NCI-H69 (cell line): ENCODE measurements at regions not wholly inside any gene's neighbourhood (a gene's known extent, or its start where the extent isn't known, plus 50 kb on each side); places are given as distances from the start of the nearest gene placed in this dataset.
"Not testable (repeated sequence)": the region's sequence is repeated elsewhere in the genome, so short reads cannot be mapped to it uniquely, and the experiment has no call there.

Experiments used
- DNase-seq: peaks from one replicate; lab custom pipeline; 2025; lab: John Stamatoyannopoulos, UW

DNA sequence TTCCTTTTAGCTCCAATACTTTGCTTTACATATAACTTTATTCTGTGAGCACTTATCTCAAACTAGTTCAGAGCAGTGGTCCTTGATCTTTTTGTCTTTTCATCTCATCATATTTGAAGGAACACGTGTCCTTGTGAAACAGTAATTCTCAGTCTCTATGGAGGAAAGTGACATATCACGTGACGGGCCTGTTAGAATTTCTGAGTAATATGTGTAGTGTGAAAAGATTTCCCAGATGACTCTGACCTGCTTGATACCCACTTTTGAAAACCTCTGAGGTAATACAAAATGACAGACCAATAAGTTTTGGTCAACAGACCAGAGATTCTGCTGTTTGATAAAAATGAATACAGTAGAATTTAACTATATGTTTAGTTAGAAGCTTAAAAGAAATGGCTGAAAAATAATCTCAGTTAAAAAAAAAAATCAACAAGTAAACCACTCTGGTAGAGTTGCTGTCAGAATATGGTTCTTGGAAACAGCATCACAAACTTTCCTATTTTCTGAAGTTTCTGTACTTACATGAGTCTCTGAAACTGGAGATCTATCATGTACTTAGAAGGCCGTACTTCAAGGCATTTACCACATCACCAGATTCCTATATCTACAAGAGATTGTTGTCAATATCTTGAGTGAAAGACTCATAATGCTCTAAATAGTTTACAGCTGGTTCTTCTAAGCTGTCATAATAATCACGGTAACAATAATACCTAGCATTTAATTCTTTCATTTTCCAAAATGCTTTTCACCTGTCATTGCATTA is 590.2 kb upstream of the TBL1XR1 start:
- DNase-seq = no peak

DNA sequence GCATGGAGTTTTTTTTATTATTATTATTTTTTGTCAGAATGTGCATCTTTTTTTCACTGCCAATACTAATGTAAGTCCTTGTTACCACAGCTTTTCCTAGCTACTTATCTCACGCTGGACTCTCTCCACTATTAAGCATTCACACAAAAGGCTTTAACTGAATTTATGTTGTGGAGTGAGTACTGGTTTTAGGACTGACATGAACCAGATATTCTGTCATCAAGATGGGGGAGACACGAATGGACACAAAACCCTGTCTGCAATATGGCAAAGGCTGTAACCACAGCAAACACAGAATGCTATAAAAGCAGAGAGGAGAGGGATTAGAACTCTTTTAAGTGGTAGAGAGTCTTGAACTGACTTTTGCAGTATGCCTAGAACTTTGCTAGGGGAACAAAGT is 592.2 kb upstream of the TBL1XR1 start:
- no peak for DNase-seq

DNA sequence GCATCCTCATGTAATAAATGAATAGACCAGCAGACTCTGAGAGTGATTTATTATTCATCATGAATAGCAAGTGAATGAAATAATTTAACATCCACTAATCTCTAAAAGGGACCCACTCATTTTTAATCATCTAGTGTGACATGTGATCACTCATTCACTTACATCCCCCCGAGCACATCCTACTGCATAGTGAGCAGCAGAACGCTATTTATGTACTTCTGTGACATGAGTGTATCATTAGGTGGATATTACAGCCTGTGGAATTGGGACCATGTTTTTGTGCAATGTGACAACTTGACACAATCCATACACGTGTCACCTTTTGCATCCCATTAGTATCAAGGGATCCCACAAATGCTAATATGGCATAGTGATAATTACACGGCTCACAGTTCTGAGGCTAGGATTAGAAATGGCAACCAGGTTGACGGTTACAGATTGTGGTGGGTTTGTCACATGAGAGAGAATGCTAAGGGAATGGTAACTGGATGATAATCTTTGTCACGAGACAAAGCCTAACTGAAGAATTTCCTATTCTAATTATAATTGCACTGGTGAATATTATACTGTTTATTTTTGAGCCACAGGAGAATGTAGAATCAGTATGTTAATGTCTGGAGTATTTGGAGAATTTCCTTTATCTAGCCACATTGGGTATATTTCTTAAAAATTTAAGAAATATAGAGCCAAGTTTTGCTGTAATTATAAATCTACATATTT is 595.2 kb upstream of the TBL1XR1 start:
- no peak for DNase-seq

DNA sequence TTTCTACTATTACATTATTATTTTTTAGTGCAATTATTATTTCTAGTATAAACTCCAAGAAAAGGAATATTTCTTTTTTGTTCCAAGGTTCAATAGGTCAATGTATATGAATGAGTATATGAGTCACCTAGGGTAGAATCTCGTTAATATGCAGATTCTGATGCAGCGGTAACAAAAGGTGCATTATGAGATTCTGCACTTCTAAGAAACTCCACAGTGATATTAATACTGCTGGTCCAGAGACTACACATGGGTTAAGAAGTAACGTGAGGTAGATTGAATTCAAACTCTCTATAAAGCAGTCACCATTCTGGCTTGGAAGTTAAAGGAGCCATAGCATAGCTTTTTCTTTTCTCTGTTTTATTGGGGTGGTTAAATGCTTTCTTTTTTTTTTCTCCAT is 596.2 kb upstream of the TBL1XR1 start:
- no peak for DNase-seq

DNA sequence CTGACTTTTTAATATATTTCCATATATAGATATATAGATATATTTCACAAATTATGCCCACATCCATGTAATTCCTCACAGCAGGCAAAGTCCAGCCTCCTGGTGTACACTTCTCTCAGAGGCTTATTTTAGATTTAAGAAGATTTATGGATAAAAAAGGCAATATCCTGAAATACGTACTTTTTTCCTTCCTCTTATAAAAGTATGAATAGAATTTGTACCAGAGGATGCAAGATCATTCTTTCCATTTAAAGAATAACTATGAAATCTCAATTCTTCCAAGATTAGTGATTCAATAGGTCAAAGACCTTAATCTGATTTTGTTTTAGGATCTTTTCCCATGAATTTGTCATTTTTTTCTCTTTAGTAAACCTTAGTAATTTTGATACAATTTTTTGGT is 597.9 kb upstream of the TBL1XR1 start:
- no peak for DNase-seq

DNA sequence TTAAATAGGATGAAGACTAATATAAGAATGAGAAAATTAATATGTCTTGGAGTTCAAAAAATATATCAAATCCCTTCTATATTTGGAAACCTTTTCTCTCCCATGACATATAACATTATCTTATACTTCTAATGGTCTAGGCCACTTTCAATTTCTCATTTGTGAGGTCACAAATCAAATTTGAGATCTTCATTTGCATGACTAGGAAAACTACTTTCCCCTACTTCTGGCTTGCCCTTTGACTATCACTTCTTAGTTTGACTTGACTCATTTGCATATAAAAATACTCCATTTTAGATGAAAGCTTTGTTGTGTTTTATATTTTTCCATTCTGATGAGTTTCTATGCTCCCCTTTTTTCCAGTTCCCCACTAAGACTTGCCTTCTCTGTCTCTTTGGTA is 598.6 kb upstream of the TBL1XR1 start:
- no peak for DNase-seq

DNA sequence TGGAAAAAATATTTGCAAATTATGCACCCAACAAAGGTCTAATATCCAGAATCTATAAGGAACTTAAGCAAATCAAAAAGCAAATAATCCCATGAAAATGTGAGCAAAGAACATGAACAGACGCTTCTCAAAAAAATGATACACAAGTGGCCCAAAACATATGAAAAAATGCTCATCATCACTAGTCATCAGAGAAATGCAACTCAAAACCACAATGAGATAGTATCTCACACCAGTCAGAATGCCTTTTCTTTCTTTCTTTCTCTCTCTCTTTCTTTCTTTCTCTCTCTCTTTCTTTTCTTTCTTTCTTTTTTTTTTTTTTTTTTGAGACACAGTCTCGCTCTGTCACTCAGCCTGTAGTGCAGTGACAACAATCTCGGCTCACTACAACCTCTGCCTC is 602.9 kb upstream of the TBL1XR1 start:
- DNase-seq = not testable (repeated sequence)

DNA sequence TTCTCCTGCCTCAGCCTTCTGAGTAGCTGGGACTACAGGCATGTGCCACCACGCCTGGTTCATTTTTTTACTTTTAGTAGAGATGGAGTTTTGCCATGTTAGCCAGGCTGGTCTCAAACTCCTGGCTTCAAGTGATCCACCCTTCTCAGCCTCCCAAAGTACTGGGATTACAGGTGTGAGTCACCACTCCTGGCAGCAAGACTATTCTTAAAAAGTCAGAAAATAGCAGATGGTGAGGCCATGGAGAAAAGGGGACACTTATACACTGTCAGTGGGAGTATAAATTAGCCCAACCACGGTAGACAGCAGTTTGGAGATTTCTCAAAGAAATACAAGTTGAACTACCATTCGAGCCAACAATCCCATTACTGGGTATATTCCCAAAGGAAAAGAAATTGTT is 603.3 kb upstream of the TBL1XR1 start:
- DNase-seq = no peak

DNA sequence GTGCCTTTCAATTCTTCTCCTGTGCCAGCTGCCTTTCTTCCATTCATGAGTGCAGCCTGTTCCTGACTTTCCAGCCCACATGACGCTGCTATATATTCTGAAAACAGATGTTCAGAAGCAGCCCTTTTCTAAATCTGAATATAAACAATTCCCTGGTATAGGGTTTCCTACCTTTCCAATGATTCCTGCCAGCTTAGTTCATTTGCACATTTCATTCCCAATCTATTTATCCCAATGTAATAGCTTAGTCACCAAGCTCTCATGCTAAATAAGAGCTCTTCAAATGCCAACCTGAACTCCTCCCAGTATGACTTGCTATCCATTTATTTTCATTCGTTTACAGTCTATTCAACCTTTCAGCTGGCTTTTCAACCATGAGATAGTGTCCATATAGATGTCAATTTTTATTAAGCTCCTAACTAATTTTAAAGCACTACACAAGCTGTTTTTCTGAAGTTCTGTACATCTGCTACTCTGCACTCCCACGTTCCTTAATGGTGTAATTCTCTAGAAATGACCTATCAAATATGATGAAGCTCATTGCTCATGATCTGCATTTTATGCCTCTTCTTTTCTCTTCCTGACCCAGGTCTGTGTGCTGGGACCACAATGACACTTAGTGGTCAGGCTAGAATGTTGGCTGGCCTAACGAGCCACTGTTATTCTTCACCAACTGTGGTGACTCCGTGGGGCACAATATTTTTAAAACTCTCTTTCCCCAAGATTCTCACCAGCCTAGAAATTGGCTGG is 605.0 kb upstream of the TBL1XR1 start:
- peak; percentile 36 for DNase-seq

DNA sequence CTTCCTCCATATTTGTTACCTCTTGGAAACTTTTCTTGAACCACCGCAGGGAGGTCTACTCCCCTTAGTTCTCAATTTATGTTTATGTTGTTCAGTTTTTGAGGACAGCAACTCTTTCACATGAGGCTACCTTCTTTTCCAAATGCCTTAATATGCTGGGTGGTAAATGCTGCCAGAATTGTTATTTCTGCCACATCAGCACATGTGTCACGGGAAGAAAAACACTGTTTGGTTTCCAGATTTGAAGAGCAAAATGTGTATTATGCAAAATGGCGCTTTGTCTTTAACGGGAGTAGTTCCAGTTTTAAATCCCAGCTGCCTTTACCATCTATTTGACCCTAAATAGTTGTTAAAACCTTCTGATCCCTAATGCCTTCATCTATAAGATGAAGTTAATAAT is 606.2 kb upstream of the TBL1XR1 start:
- DNase-seq = no peak

DNA sequence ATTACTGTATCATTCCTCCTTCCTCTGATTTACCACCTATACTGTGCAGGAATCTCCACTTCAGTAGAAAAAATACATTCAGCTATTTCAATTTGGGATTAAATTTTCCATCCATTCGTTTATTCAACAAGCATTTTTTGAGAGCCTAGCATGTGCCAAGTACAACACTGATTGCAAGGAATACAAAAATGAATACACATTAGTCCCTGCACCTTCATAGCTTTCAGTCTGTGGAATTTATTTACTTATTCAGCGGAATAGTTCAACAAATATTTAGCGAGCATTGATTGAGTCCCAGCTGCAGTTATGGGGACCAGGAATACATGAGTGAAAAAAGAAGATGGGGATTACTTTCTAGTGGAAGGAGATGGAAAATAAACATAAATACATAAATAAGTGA is 606.8 kb upstream of the TBL1XR1 start:
- DNase-seq = no peak

DNA sequence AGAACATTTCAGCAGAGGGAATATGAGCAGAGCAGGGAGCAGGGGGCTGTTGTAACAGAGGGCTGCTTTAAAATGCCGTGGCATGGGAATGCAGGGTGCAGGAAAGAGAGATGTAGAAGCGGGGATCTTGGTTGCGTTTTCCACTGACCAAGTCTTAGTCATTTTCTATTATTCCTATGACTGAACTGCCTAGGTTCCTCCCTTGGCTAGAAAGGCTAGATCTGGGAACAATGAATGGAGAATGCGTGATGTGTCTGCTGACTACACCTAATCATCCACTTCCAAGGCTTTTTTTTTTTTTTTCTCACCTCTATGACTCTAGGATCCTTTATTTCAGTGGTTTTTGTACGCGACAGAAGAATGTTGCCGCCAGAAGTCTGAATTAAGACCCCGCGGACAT is 607.4 kb upstream of the TBL1XR1 start:
- DNase-seq = no peak

DNA sequence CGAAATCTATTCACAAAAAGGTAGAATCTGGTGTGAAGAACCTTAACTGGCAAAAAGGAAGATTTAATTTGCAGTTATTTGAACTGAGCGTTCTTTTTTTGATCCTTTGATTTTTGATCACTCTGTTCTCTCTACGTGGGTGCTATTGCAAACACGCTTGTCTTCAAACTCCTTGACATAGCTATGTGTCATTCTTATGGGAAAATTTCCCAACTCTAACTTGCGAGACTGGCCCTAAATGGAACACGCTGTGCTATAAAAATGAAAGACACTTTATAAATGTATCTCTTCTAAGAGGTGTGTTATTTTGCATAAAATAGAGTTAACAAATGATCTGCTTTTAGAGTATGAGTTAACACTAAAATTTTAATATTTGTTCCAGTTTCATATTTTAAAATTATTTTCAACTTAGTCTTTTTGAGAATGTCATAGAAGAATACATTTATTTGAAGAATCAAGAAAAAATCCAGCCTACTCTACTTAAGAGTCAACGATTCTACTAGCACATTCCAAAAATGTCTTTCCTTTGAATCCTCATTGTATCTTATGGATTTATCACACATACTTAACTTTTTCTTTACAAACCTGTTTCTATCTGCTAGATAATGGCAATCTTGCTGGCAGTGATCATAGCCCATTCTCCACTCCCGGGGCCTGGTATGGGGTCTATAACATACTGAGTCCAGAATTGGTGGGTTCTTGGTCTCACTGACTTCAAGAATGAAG is 610.0 kb upstream of the TBL1XR1 start:
- no peak for DNase-seq

DNA sequence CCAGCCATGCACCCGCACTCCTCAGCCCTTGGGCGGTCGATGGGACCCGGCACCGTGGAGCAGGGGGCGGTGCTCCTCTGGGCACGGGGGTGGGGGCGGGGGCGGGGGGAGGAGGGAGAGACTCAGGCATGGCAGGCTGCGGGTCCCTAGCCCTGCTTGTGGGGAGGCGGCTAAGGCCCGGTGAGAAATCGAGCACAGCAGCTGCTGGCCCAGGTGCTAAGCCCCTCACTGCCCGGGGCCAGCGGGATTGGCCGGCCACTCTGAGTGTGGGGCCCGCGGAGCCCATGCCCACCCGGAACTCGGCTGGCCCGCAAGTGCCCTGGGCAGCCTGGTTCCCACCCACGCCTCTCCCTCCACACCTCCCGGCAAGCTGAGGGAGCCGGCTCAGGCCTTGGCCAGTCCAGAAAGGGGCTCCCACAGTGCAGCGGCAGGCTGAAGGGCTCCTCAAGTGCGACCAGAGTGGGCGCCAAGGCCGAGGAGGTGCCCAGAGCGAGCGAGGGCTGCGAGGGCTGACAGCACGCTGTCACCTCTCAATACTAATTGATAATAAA is 611.7 kb upstream of the TBL1XR1 start:
- not testable (repeated sequence) for DNase-seq

DNA sequence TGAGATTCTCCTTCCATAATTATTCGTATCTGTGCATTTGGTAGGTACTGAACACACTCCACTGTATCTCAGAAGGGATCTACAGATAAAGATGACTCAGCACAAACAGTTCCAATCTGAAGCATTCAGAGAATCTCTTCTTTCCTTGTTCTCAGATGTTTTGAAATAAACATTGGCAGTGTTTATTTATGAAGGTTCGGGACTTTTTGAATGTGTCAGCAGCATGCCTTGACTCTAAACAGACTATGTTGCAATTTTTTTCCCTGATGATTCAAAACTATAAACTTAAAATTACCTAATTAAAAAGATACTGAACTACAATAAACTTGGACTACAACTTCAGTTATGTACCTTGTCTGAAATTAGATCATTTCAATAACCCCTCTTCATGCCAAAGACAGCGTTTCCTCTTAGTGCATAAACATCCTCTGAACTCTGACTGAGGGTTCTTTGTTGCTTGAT is 612.9 kb upstream of the TBL1XR1 start:
- no peak for DNase-seq

DNA sequence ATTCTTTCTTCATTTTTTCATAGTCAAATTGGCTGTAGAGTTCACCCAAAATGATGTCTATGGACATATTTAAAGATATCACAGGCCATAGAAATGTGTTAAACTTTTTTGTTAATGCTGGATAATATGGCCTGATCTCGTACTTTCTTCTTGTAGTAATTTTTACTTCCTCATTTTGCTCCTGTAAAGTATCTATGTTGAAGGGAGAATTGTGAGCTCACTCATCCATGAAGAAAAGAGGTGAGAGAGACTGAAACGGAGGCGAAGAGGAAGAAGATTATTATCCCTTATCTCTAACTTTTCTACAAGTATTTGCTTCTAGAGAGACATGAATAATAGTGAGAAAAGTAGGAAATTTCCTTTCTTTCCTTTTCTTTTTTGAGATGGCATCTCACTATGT is 613.8 kb upstream of the TBL1XR1 start:
- DNase-seq = no peak

DNA sequence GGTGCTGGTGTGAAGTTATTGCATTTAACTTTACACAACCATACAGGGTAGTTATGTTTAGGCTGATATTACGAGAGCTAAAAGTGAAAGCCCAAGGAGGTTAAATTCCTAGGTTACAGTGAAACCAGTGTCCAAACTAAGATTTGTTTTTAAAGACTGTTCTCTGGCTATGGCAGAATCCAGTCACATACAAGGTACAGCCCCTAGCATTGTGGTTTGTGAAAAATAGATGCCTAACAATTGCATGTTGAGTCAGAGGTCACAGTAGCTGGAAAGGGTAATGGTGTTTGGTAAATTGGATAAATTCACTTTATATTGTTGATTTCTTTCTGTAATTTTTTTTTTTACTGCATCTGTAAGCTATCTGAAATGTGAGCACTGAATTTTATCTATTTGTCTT is 614.6 kb upstream of the TBL1XR1 start:
- no peak for DNase-seq

DNA sequence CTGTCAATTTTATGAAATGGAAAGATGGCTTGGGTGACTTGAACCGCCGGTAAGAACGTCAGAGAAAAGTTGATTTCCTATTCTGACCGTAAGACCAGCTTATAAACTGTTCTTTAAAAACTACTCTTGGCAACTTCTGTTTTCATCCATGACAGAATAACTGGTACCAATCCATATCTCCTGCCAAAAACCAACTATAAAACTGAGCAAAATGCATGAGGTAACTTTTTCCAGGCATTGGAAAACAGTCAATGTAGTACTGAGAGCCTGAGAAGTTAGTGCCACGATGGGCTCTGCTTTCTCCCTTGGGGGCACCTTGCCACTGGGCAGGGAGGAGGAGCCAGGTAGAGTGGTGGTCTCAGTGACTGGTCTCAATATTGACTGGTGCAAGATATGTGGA is 615.2 kb upstream of the TBL1XR1 start:
- no peak for DNase-seq

DNA sequence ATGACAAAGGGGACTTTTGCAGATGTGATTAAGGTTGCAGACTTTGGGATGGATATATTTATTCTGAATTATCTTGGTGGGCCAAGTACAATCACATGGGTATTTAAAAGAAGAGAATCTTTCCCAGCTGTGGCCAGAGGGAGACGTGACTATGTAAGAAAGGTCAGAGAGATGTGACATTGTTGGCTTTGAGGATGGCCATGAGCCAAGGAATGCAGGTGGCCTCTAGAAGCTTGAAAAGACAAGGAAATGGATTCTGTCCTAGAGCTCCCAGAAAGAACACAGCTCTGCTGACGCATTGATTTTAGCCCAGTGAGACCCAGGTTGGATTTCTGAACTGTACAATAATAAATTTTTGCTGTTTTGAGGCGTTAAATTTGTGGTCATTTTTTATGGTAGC is 616.0 kb upstream of the TBL1XR1 start:
- DNase-seq = peak; percentile 56

DNA sequence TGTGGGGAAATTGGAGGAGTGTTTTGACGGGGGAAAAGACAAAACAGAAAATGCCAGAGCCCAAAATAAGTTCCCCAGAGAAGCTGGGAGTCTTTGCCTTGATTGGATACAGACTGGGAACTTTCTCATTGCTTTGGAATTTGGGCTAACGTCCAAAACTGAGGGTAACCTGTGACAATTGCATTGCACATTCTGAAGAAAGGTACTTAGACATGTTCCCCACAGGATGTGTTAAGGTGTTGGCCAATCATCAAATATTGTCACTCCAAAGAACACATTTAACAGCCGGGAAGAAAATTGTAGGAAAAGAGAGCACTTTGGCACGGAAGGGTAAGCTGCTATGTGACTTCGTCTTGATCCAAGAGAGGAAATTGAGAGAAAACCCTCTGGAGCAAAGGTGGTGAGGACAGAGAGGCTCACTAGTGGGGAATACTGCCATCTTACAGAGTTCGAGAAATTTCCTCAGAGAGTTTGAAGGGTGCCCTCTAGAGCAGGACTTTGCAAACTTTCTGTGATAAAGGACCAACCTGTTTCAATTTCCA is 619.5 kb upstream of the TBL1XR1 start:
- peak; percentile 10 for DNase-seq

DNA sequence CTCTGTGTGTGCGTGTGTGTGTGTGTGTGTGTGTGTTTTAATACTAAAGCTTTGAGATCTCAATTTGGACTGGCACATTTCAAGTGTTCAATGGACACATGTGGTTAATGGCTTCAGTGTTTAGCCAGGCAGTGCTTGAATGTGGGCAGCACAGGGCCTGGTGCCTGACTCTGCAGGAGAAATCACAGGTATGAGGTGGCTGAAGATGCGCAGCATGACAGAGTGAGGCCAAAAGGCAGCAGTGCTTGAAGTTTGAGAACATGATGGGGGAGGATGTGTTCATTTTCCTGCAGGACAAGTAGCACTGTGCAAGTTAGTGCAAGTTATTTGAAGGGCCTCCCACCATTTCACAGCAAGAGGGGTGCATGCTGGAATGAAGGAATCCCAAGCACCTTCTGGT is 620.5 kb upstream of the TBL1XR1 start:
- DNase-seq = no peak
